ENCODE measurements at regions not wholly inside any gene's neighbourhood (a gene's known extent, or its start where the extent isn't known, plus 50 kb on each side); places are given as distances from the start of the nearest gene placed in this dataset.
"Not testable (repeated sequence)": the region's sequence is repeated elsewhere in the genome, so short reads cannot be mapped to it uniquely, and the experiment has no call there.

- no peak for DNase-seq
Observed at GRCh38 chr5:158244882-158245281, 385.9 kb upstream of the CLINT1 start.

DNA sequence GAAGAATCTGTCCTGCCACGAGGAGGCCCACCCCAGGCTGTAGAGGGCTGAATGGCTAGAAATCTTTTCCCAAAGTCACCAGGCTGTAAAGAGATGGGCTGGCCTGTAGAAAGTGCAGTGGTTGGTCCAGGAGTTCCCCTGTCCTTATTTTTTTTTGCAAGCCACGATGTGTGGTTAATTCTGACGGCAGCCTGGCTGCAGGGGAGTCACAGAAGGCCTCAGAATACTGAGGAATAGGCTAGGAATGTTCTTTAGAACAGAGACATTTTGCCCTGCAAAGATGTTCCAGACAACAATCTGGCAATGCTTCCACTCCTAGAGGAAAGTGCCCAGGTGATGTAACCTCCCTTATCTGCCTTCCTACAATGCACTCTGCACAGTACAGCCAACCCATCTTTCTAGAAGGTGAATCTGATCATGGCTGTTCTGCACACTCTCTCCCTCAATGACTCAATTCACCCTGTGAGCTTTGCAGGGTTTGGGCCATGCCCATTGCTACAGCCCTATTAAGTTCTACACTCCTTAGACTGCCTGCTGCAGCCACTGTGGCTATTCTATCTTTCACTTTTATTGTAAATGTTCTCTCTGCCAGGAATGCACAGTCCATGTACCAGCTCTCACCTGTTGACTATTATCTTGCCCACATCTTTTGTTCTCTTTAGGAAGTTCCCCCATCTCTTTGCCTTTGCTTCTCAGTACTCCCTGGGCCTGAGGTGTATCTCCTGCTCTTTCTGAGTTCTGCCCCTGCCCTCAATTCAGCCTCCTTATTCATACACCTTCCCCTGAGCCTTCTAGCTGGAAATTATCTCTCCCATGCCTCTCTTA is 377.8 kb upstream of the CLINT1 start:
- no peak for DNase-seq

DNA sequence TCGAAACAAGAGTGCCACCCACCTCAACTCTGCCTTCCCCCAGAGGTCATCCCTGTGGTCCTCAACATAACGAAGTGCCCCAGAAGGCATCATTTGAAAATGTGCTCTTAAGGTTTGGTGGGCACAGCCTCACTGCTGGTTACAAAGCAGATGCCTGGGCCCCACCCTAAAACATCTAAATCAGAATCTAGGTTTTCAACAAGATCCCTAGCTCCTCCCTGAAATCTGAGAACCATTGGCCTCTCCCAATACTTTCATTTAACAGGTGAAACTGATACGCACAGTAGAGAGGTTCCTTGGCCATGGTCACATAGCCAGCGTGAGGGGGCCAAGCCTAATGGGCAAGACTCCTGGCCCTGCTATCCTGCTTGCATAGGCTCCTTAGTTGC is 376.2 kb upstream of the CLINT1 start:
- DNase-seq: no peak

- no peak for DNase-seq
Observed at GRCh38 chr5:158234323-158235158, 375.6 kb upstream of the CLINT1 start.

GRCh38 chr5:158233735-158234322 is 374.9 kb upstream of the CLINT1 start:
- no peak for DNase-seq

- not testable (repeated sequence) for DNase-seq
Observed at GRCh38 chr5:158227314-158227713, 368.4 kb upstream of the CLINT1 start.

GRCh38 chr5:158226496-158226895 is 367.6 kb upstream of the CLINT1 start:
- DNase-seq: no peak

- no peak for DNase-seq
Observed at GRCh38 chr5:158224253-158224652, 365.3 kb upstream of the CLINT1 start.

- no peak for DNase-seq
Observed at GRCh38 chr5:158223054-158223600, 364.2 kb upstream of the CLINT1 start.

DNA sequence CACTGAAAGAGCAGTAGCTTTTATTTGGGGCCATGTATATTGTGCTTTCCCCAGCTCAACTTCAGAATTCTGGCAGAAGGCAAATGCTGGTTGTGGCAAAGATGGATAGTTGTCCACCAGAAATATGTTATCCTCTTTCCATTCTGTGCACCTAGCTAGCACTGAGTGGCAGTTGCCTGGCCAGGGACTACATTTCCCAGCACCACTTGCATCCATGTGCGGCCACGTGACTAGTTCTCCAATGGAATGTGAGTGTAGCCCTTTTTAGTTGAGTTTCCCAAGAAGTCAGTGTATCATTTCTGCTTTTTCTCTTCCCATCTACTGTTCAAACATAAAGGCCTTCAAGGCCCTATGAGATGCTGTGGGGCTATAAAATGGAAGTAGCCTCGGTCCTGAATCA is 354.0 kb upstream of the CLINT1 start:
- no peak for DNase-seq

DNA sequence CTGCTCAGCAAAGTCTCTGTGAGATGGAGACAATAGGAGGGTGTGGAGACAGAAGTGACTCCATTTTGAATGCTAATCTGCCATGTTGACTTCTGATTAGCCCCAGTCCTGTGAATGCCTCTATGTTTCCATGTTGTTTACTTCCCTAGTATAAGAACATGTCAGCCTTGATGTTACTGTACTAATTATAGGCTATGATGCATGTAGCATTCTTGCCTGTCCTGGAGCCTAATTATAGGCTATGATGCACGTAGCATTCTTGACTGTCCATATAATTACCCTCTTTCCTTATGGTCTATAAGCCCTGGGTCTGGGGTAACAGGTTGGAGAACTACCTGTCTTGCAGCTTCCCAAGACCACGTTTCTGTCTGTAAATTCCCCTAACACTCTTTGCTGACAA is 353.3 kb upstream of the CLINT1 start:
- no peak for DNase-seq

DNA sequence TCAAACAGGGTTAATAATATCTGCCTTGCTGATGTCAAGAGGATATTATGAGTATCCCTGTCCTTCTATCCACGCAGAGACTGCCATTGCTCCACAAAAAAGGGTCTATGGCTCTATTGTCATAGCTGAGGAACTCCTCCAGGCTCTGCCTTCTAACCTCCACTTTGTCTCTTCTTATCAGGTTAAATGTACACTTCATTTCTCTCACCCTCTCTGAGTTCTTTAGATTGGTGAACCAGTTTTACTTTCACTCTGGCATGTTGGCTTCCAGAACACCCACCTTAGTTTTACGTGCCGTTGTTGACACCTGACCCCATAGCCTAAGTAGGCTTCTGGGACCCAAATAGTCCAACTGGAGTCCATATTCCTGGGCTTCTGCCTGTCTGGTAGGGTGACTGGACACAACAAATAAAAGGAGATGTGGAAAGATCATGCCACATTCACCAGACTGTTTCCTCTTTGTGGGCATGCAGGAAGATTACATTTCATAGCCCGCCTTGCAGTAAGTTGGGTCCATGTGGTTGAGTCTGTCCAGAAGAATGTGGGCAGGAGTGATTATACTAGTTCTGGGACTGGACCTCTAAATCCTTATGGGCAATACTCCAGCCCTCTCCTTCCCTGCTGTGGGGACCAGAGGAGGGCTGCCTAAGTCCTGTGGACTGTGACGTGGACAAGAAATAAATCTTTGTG is 350.4 kb upstream of the CLINT1 start:
- no peak for DNase-seq

GRCh38 chr5:158207733-158208132 is 348.8 kb upstream of the CLINT1 start:
- no peak for DNase-seq

GRCh38 chr5:158205992-158206391 is 347.0 kb upstream of the CLINT1 start:
- DNase-seq: no peak

DNA sequence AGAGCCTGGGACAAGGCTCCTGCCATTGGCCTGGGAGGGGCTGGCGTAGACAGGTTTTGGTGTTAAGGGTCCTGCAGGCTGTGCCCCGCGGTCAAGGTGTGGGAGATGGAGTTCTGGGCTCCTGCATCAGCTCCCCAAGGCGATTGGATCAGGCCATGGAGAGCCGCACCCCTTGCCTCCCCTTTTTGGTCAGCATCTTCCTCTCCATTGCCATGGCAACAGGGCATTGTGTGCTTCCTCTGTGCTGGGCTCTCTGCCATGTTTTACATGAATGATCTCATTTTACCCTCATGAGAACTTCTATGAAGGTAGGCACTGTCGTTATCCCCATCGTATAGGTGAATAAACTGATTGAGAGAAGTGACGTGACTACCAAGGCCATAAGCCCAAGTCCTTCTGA is 344.3 kb upstream of the CLINT1 start:
- no peak for DNase-seq

DNA sequence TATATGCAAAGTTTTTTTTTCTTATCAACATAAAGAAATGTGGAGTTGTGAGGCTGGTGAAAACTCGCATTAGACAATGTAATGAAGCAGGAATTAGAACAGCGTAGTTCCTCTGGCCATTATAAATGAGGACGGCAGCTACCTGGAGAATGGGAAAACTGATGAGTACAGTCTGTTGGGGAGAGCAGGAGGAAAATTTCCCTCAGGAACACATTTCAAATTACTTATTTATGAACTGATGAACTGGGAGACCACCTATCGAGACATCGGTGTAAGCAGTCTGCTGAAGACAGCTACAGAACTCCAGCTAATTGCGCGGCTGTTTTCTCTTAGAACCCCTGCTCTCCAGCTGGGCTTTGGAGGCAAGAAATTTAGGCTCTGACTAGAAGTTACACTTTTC is 343.9 kb upstream of the CLINT1 start:
- DNase-seq: no peak

GRCh38 chr5:158200619-158201018 is 341.7 kb upstream of the CLINT1 start:
- no peak for DNase-seq

GRCh38 chr5:158198636-158199035 is 339.7 kb upstream of the CLINT1 start:
- no peak for DNase-seq

DNA sequence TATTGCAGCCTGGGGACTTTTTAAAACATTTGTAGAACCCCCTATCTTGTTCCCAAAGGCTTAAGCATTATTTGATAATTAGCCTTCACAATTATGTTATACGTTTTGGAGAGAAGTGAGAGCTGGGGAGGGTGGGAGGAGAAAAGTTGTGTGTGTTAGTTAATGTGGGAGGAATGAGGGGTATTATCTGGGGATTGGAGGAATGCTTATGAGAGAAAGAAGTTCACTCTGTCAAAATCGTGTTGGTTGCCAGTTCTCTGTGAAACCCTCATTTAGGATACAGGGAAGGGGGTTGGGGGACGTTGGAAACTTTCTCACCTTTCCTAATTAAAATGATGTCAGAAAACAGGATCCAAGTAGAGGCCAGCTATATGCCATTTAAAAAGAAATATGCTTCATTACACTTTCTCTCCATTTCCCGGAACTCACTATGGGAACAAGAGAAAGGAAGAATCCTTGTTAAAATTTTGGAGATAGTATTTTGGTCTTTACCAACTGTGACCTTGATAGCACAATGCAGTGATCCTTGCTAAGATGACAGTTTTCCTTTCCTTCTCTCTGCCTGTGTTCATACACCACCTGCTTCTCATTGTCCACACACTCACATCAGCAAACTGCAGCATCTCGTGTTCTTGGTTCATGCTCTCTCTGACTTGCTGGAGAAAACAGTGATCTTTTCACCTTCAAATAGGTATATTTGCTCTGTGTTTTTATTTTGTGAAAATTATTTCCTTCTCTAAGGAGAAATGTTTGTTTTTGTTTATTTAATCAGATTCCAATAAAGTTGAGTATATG is 336.7 kb upstream of the CLINT1 start:
- DNase-seq: no peak

DNA sequence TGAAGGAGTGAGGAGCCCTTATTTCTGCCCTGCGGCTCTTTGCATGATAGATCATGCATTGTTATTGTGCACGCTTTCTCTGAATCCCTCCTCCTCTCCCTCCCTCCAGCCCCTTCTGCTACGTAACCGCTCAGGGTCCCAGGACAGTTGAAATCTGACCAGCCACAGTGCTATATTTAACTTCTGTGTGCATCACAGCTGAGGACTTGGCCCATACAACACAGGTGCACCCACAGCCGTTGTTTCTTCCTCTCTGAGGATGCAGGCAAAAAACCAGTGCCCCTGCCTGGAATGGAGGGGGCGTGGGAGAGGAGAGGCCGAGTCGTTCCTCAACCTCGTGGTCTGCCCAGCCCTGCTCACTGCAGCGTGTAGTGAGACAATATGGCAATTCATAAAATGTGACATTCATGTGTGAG is 335.6 kb upstream of the CLINT1 start:
- no peak for DNase-seq

GRCh38 chr5:158193395-158193794 is 334.4 kb upstream of the CLINT1 start:
- DNase-seq: not testable (repeated sequence)

DNA sequence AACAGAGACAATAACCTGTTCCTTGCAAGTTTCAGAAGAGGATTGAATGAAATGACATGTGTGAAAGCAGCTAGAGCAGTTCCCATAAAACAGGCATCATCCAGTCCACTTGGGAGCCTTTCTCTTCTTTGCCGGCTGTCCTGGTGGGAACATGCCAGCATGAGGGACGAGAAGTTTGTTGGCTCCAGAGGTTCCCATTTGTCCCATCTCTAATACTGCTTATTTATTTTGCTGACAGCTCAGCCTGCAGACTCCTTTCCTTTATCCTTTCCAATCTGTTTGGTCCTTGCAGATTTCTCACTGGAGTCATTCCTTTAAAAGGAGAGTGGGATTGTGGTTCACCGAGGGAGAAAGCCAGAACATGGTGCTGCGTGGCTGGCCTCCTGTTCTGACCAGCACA is 321.5 kb upstream of the CLINT1 start:
- no peak for DNase-seq

Data from Kasumi-1 (cell line).